ENCODE measurements at regions not wholly inside any gene's neighbourhood (a gene's known extent, or its start where the extent isn't known, plus 50 kb on each side); places are given as distances from the start of the nearest gene placed in this dataset.

GRCh38 chr15:23910030-23910429 is 222.9 kb upstream of the NDN start:
- H3K9me3 Mint-ChIP-seq, result no peaks in the 10 kb centered on the region
- H3K36me3 Mint-ChIP-seq, result no peaks in the 10 kb centered on the region
- H3K4me1 Mint-ChIP-seq, result no peaks in the 10 kb centered on the region
- ATAC-seq (ENCODE audit: low read depth) (no peak), DNase-seq (no peak)
- H3K27me3 Mint-ChIP-seq, result no peaks in the 10 kb centered on the region
- no peak overlapping the region for H3K4me3 Mint-ChIP-seq
- no peak overlapping the region for H3K27ac Mint-ChIP-seq
- POLR2A ChIA-PET, result no interaction called here

- Mint-ChIP-seq H3K4me1 (no peaks in the 10 kb centered on the region), H3K9me3 (peaks cover 1% of the 10 kb centered on the region), H3K27ac (no peak overlapping the region), H3K36me3 (no peaks in the 10 kb centered on the region), H3K27me3 (no peaks in the 10 kb centered on the region), H3K4me3 (no peak overlapping the region)
- ATAC-seq (ENCODE audit: low read depth), result no peak
- no peak for DNase-seq
- POLR2A ChIA-PET, result no interaction called here
Observed at GRCh38 chr15:23912191-23912590, 225.1 kb upstream of the NDN start.

- Mint-ChIP-seq H3K4me1 (no peaks in the 10 kb centered on the region), H3K27me3 (no peaks in the 10 kb centered on the region)
- ATAC-seq (ENCODE audit: low read depth), result no peak
Observed at GRCh38 chr15:23913081-23913480, 226.0 kb upstream of the NDN start.

GRCh38 chr15:23913635-23914034 is 226.5 kb upstream of the NDN start:
- no peaks in the 10 kb centered on the region for H3K4me1 Mint-ChIP-seq
- no peak overlapping the region for H3K4me3 Mint-ChIP-seq
- H3K9me3 Mint-ChIP-seq, result peaks cover 1% of the 10 kb centered on the region
- DNase-seq (no peak), ATAC-seq (ENCODE audit: low read depth) (no peak)
- POLR2A ChIA-PET, result no interaction called here
- H3K27me3 Mint-ChIP-seq, result no peaks in the 10 kb centered on the region
- no peak overlapping the region for H3K27ac Mint-ChIP-seq
- H3K36me3 Mint-ChIP-seq, result no peaks in the 10 kb centered on the region

More at GRCh38 chr15:23913081-23913480, 226.0 kb upstream of the NDN start:
- H3K4me3 Mint-ChIP-seq, result no peak overlapping the region
- peaks cover 1% of the 10 kb centered on the region for H3K9me3 Mint-ChIP-seq
- H3K36me3 Mint-ChIP-seq, result no peaks in the 10 kb centered on the region
- DNase-seq, result no peak
- POLR2A ChIA-PET, result no interaction called here
- H3K27ac Mint-ChIP-seq, result no peak overlapping the region

GRCh38 chr15:23924686-23925085 is 237.6 kb upstream of the NDN start:
- Mint-ChIP-seq H3K4me1 (no peaks in the 10 kb centered on the region), H3K4me3 (no peak overlapping the region)
- no peak for DNase-seq

GRCh38 chr15:23954931-23955330 is 267.8 kb upstream of the NDN start:
- Mint-ChIP-seq H3K27ac (no peak overlapping the region), H3K4me1 (no peaks in the 10 kb centered on the region), H3K36me3 (no peaks in the 10 kb centered on the region), H3K4me3 (no peak overlapping the region), H3K9me3 (peaks cover 6% of the 10 kb centered on the region), H3K27me3 (no peaks in the 10 kb centered on the region)
- no peak for ATAC-seq (ENCODE audit: low read depth)
- no peak for DNase-seq
- POLR2A ChIA-PET, result no interaction called here

More at GRCh38 chr15:23924686-23925085, 237.6 kb upstream of the NDN start:
- Mint-ChIP-seq H3K27me3 (no peaks in the 10 kb centered on the region), H3K36me3 (no peaks in the 10 kb centered on the region), H3K9me3 (peaks cover 2% of the 10 kb centered on the region), H3K27ac (no peak overlapping the region)
- ATAC-seq (ENCODE audit: low read depth), result no peak
- POLR2A ChIA-PET, result no interaction called here

GRCh38 chr15:23983500-23984259 is 296.6 kb upstream of the NDN start:
- POLR2A ChIA-PET, result no interaction called here
- no peaks in the 10 kb centered on the region for H3K36me3 Mint-ChIP-seq
- H3K4me3 Mint-ChIP-seq, result no peak overlapping the region
- no peaks in the 10 kb centered on the region for H3K4me1 Mint-ChIP-seq
- ATAC-seq (ENCODE audit: low read depth) (no peak), DNase-seq (no peak)
- H3K27ac Mint-ChIP-seq, result no peak overlapping the region
- peaks cover 1% of the 10 kb centered on the region for H3K9me3 Mint-ChIP-seq
- no peaks in the 10 kb centered on the region for H3K27me3 Mint-ChIP-seq

- DNase-seq (no peak), ATAC-seq (ENCODE audit: low read depth) (no peak)
- Mint-ChIP-seq H3K4me1 (no peaks in the 10 kb centered on the region), H3K27me3 (no peaks in the 10 kb centered on the region), H3K4me3 (no peak overlapping the region), H3K9me3 (peaks cover 23% of the 10 kb centered on the region), H3K27ac (no peak overlapping the region), H3K36me3 (no peaks in the 10 kb centered on the region)
- POLR2A ChIA-PET, result no interaction called here
Observed at GRCh38 chr15:23994273-23994672, 307.2 kb upstream of the NDN start.

- Mint-ChIP-seq H3K36me3 (no peaks in the 10 kb centered on the region), H3K27ac (no peak overlapping the region), H3K9me3 (peaks cover 20% of the 10 kb centered on the region), H3K4me3 (no peak overlapping the region), H3K27me3 (no peaks in the 10 kb centered on the region), H3K4me1 (no peaks in the 10 kb centered on the region)
- ATAC-seq (ENCODE audit: low read depth) (no peak), DNase-seq (no peak)
- POLR2A ChIA-PET, result no interaction called here
Observed at GRCh38 chr15:23998056-23998455, 311.0 kb upstream of the NDN start.

- Mint-ChIP-seq H3K27me3 (no peaks in the 10 kb centered on the region), H3K4me1 (no peaks in the 10 kb centered on the region), H3K27ac (no peak overlapping the region), H3K36me3 (no peaks in the 10 kb centered on the region), H3K4me3 (no peak overlapping the region), H3K9me3 (peaks cover 9% of the 10 kb centered on the region)
- POLR2A ChIA-PET, result no interaction called here
- ATAC-seq (ENCODE audit: low read depth) (no peak), DNase-seq (no peak)
Observed at GRCh38 chr15:24008476-24008875, 321.4 kb upstream of the NDN start.

- Mint-ChIP-seq H3K27me3 (no peaks in the 10 kb centered on the region), H3K4me1 (no peaks in the 10 kb centered on the region), H3K9me3 (peaks cover 10% of the 10 kb centered on the region), H3K27ac (no peak overlapping the region), H3K4me3 (no peak overlapping the region), H3K36me3 (no peaks in the 10 kb centered on the region)
- POLR2A ChIA-PET, result no interaction called here
- ATAC-seq (ENCODE audit: low read depth), result no peak
- DNase-seq, result no peak
Observed at GRCh38 chr15:24017470-24017869, 330.4 kb upstream of the NDN start.

GRCh38 chr15:24039683-24040082 is 352.6 kb upstream of the NDN start:
- POLR2A ChIA-PET, result no interaction called here
- DNase-seq, result no peak
- no peak for ATAC-seq (ENCODE audit: low read depth)
- no peaks in the 10 kb centered on the region for H3K4me1 Mint-ChIP-seq
- no peak overlapping the region for H3K4me3 Mint-ChIP-seq
- peaks cover 17% of the 10 kb centered on the region for H3K9me3 Mint-ChIP-seq
- H3K27me3 Mint-ChIP-seq, result no peaks in the 10 kb centered on the region
- no peak overlapping the region for H3K27ac Mint-ChIP-seq
- no peaks in the 10 kb centered on the region for H3K36me3 Mint-ChIP-seq

- Mint-ChIP-seq H3K27me3 (no peaks in the 10 kb centered on the region), H3K9me3 (peaks cover 8% of the 10 kb centered on the region), H3K4me3 (no peak overlapping the region), H3K36me3 (no peaks in the 10 kb centered on the region), H3K27ac (no peak overlapping the region), H3K4me1 (no peaks in the 10 kb centered on the region)
- DNase-seq, result no peak
- no peak for ATAC-seq (ENCODE audit: low read depth)
- POLR2A ChIA-PET, result no interaction called here
Observed at GRCh38 chr15:24054547-24055245, 367.6 kb upstream of the NDN start.

- Mint-ChIP-seq H3K36me3 (no peaks in the 10 kb centered on the region), H3K27me3 (no peaks in the 10 kb centered on the region), H3K27ac (no peak overlapping the region)
Observed at GRCh38 chr15:24067733-24068501, 380.8 kb upstream of the NDN start.

More at GRCh38 chr15:24067733-24068501, 380.8 kb upstream of the NDN start:
- POLR2A ChIA-PET, result no interaction called here
- Mint-ChIP-seq H3K4me1 (no peaks in the 10 kb centered on the region), H3K9me3 (peaks cover 11% of the 10 kb centered on the region), H3K4me3 (no peak overlapping the region)
- DNase-seq (no peak), ATAC-seq (ENCODE audit: low read depth) (no peak)

Data from activated naive CD8-positive, alpha-beta T cell treated with anti-CD3 and anti-CD28 coated beads, Interleukin-2, amount 10 ng/mL, durations not matched to agents 7 days and 5 days (primary cell).